NCI-H774 (cell line): ENCODE measurements at regions not wholly inside any gene's neighbourhood (a gene's known extent, or its start where the extent isn't known, plus 50 kb on each side); places are given as distances from the start of the nearest gene placed in this dataset.

Experiments used
- DNase-seq: peaks from one replicate; lab custom pipeline; 2025; lab: John Stamatoyannopoulos, UW

- no peak for DNase-seq
These were observed 176.0 kb downstream of the ESRRB start for GRCh38 chr14:76551906-76552305.

GRCh38 chr14:76564471-76565422 lies 188.8 kb downstream of the ESRRB start:
- DNase-seq: no peak

DNA sequence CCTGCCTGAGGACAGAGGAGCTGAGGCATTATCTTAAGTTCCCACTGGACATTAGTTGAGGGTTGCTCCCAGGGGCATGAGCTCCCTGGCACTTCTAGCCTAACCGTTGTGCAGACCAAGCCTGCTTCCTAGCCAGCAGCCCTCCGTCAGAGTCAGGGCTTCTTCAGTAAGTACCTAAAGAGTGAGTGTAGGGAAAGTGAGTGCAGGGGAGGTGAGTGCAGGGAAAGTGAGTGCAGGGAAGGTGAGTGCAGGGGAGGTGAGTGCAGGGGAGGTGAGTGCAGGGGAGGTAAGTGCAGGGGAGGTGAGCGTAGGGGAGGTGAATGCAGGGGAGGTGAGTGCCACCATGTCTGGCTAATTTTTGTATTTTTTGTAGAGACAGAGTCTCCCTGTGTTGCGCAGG lies 190.5 kb downstream of the ESRRB start:
- DNase-seq: no peak

GRCh38 chr14:76574416-76575095 lies 186.7 kb upstream of the VASH1 start:
- no peak for DNase-seq

- DNase-seq: no peak
These were observed 186.2 kb upstream of the VASH1 start for GRCh38 chr14:76575108-76575507.

DNA sequence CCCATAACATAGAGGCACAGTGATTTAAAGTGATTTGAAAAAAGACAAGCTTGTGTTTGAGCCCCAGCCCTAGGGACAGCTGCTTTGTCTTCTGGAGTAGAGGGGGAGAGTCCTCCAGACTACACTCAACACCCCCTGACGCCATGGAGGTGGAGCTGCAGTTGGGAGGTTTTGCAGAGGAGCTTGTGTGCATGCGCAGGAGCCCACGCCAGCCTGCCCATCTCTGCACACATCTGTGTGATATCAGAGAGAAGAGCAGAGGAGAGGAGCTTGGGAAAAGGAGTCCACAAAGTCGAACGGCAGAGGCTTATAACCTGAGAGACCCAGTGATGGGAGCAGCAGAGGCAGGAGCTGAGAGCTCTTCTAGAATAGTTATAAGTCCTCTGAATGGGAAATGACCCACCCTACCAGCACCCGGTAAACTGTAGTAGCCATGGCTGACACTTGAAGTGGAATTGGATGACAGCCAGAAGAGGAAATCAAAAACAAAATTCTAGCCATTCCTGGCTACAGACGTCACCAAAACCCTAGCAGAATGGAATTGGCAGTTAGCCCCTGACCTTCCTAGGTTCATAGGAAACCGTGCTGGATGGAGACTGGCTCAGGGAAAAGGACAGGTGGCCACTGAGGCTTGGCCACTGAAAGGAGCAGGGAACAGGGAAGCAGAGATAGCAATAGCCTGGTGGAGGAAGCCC lies 185.1 kb upstream of the VASH1 start:
- no peak for DNase-seq

- DNase-seq: no peak
These were observed 184.2 kb upstream of the VASH1 start for GRCh38 chr14:76577090-76577489.

DNA sequence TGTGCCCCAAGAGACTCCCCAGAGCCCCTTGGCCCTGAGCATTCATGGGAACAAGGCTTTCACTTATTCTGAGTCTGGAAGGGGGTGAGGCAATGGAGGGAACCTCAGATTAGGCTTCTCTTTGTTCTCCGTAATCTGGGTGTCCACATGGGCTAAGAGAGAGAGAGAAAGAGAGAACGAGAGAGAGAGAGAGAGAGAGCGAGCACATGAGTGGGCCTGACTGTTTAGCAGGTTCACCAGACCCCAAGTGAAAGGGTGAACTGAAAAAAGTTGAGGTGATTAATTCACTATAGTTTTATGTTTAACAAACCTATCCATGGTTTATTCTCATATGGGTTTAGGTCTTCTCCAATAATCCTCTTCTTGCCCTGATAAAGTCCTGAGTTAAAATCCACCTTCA lies 183.4 kb upstream of the VASH1 start:
- no peak for DNase-seq

DNA sequence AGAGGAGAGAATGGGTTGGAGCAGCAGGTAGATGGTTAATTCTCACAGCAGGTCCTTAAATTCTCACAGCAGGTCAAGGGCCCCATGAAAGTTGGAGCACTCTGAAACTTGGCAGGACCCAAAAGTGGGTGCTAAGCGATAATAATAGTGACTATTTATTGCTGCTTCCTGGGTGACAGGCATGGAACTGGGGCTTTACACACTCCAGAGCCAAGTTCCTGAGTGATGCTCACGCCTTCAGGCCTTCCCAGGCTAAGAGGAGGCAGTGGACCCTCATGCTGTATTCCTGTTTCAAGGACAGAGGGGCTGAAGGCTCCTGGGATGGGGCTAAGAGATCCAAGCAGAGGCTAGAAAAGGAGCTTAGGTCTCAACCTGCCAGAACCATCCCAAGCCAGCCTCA lies 180.9 kb upstream of the VASH1 start:
- no peak for DNase-seq

GRCh38 chr14:76580967-76581366 lies 180.3 kb upstream of the VASH1 start:
- DNase-seq: no peak

DNA sequence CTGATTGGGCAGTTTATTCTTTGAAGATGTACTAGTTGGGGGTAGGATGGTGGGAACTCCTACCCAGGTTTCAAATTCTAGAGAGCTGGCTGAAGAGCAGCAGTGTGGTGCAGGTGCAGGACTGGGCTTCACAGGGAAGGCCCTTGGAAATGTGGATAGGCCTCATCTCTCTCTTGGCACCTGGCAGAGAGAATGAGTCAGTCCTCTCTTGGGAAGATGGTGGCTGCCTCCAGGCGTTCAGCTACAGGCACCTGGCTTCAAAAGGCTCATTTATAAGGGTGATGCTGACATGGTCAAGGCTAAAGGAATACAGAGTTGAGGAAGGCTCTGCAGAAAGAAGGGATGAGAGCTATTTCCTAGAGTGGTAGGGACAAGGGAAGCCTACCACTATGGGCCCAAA lies 179.7 kb upstream of the VASH1 start:
- DNase-seq: no peak

DNA sequence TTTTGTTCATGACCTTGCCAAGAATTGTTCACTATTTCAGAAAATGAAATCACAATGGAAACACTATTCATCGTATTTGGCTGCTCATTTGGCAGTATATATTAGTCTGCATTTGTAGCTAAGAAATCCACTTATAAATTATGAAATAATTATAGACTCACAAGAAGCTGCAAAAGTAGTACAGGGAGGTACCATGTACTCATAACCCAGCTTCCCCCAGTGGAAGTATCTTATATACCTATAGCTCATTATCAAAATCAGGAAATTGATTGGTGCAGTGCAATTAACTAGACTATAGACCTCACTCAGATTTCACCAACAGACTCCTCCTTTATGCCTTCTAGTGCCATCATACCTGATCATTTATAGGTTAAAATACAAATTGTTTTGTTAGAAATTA lies 178.8 kb upstream of the VASH1 start:
- no peak for DNase-seq

DNA sequence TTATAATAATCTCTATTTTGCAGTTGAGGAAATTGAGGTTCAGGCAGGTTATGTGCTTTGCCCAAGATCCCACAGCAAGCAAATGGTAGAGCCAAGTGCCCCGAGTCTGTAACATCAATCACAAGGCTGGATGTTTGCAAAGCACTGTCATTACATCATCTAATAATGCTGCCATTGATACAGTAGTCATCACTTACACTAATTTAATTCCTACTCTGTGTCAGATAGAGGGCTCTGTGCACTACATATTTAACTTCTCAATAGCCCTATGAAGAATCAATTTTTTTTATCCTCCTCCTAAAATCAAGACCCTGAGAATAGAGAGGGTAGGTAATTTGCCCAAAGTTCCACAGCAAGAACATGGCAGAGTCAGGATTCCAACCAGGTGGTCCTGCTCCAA lies 178.1 kb upstream of the VASH1 start:
- DNase-seq: no peak

DNA sequence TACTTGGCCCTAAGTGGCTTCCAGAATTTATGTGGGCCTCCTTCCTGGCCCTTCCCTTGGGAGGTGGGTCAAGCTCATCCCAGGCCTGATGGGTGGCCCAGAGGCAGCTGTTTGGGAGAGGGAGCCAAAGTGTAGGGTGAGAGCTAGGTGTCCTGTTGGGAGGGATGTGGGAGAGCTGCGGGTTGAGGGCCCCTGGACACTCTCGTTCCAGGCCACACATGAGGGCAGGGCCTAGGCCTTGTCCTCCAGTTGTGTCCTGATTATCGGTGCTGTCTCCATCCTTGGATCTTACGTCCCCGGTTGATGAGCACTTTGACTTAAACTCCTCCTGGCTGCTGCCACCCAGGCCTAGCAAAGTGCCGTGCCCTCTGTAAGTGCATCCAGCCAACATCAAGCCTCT lies 177.5 kb upstream of the VASH1 start:
- no peak for DNase-seq

DNA sequence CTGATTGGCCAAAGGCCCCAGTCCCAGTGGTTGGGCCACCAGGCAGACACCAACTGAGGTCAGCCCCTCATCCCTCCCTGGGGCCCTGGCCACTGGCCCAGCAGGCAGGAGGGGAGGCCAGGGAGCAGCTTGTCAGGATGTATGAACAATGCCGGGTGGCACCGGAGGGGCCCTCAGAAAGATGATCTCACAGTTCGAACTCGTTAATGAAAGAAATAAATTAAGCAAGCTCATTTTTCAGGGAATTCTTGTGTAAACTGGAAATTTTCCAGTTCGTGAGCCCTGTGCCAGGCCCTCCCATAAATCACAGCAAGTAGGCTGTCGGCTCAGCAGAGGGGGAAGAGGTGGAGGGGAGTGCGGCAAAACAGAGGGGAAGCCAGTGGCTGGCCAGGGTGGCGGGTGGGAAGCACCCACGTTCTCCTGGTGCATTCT lies 177.0 kb upstream of the VASH1 start:
- DNase-seq: peak; percentile 21

DNA sequence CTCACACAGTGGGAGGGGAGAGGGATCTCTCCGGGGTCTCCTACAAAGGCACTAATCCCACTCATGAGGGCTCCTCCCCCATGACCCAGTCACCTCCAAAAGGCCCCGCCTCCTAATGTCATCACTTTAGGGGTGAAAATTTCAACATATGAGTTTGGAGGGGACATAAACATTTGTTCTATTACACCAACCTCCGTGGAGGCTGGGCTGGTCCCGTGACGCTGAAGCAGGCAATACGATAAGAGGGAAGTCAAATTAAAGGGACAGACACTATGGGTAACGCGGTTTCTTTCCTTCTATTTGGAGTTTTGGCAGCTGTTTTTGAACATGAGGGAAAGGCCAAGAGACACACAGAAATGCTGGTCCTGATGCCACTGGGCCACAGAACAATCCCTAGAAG lies 175.7 kb upstream of the VASH1 start:
- DNase-seq: no peak

DNA sequence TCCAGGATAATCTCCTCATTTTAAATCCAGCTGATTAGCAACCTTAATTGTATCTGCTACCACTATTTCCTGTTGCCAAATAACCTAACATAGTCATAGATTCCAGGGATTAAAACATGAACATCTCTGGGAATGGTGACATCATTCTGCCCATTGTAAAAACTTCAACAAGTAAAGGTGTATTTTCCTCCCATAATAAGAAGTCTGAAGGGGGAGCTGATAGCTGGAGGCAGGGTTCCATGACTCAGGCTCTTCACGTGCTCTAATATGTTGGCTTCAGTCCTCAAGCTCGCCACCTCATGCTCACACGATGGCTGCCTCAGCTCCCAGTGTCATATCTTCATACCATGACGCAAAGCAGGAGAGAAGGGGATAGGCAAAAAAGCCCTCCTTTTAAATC lies 172.0 kb upstream of the VASH1 start:
- DNase-seq: no peak

DNA sequence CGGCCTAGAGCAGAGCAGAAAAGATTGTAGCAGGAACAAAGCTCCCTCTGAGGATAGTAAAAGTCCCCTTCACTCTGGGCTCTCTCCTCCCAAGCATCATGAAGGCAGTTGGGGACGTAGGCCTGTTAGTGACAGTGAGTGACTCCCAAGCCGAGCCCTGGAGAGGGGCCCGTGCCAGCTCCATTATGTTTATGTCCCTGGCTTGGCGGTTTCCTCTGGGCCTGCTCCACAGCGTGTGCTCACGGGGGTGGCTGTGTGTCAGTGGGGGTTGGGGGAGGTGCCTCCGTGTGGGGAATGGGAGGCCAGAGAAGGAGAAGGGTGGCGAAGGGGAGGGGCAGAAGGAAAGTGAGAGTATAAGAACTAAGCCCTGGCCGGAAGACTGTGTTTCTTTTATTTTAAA lies 170.0 kb upstream of the VASH1 start:
- no peak for DNase-seq

DNA sequence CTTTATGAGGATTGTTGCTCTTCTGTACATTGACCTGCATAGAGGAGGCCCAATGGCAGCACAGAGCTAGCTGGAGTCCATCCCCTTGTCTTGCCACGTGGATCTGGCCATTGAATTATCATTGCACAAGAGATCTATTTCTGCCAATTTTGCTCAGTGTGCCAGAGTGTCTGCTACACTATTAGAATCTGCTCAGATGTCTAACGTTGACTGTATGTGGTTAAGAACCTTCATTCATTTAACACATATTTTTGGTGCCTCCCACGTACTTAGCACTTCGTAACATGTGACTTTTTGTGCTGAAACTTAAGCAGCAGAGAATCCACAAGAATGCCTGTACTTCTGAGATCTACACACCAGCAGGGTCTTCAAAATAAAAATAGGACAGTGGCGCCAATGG lies 166.0 kb upstream of the VASH1 start:
- DNase-seq: no peak

- no peak for DNase-seq
These were observed 163.9 kb upstream of the VASH1 start for GRCh38 chr14:76597387-76597786.

GRCh38 chr14:76599141-76599540 lies 162.1 kb upstream of the VASH1 start:
- DNase-seq: no peak

DNA sequence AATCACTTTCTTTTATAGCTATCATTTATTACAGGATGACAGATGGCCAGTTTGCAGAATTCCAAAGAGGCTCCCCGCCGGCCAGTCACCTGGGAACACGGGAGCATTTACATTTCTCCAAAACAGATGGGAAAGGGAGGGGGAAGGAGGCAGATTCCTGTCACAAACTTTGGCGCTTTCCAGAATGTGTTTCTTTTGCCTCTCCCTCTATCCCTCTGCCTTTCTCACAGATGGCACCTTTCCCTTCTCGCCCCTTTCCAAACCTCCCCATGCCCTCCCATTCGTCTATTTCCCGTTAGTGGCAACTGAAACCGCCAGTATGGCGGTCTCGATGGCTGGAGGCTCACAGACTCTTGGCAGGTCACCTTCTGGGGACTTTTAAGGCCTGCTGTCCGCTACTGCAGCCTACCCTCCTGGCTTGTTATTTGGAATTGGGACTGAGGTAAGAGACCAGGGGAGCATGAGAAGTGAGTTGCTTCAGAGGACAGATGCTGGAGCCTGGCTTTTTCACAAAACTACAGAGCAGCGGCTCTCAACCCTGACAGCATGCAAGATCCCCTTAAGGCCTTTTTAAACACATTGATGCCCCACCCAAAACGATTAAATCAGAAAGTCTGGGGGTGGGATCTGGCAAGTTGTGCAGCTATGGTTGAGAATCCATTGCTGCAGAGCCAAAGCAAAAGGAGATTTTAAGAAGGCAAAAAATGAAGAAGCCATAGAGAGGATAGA lies 161.5 kb upstream of the VASH1 start:
- DNase-seq: no peak
